HepG2 (cell line): ENCODE measurements at regions not wholly inside any gene's neighbourhood (a gene's known extent, or its start where the extent isn't known, plus 50 kb on each side); places are given as distances from the start of the nearest gene placed in this dataset.

Source experiments
- ATRX ChIP-seq: sonication (generic); formaldehyde crosslinking; IDR thresholded peaks from 2 replicates; pipeline ENCODE4 v1.4.0; 2020; ENCODE audit warnings: missing genetic modification reagents, borderline replicate concordance
- CEBPZ ChIP-seq: IDR thresholded peaks from 2 replicates; pipeline ENCODE4 v1.6.1; 2012; ENCODE audit warnings: low read length, improper control_type of control experiment
- GATAD2A ChIP-seq: IDR thresholded peaks from 2 replicates; pipeline ENCODE4 v1.6.1; 2016
- GFI1 ChIP-seq: sonication (generic); formaldehyde crosslinking; IDR thresholded peaks from 2 replicates; pipeline ENCODE4 v1.5.0; 2020; ENCODE audit warnings: missing genetic modification reagents, mild to moderate bottlenecking, borderline replicate concordance
- HNF4A ChIP-seq: sonication (generic); formaldehyde crosslinking; IDR thresholded peaks from 2 replicates; pipeline ENCODE4 v1.4.0; 2020; ENCODE audit warnings: missing genetic modification reagents
- KDM5A ChIP-seq: fragments of 200-600 bp; sonication (generic); IDR thresholded peaks from 2 replicates; pipeline ENCODE4 v1.7.0; 2018; ENCODE audit warnings: antibody characterized with exemption, mild to moderate bottlenecking, low read length, borderline replicate concordance
- KMT2B ChIP-seq: IDR thresholded peaks from 2 replicates; pipeline ENCODE4 v1.6.1; 2016; ENCODE audit warnings: missing genetic modification reagents, missing compliant biosample characterization
- MED13 ChIP-seq: sonication (generic); formaldehyde crosslinking; IDR thresholded peaks from 2 replicates; pipeline ENCODE4 v1.5.0; 2020; ENCODE audit warnings: missing genetic modification reagents
- NCOA2 ChIP-seq: sonication (generic); formaldehyde crosslinking; IDR thresholded peaks from 2 replicates; pipeline ENCODE4 v1.8.0; 2022; ENCODE audit warnings: inconsistent platforms
- PLRG1 ChIP-seq: fragments of 450-650 bp; conservative IDR thresholded peaks from 2 replicates; pipeline ENCODE4 v1.6.1; 2016
- RFX3 ChIP-seq: IDR thresholded peaks from 2 replicates; pipeline ENCODE4 v1.6.1; 2016; ENCODE audit warnings: missing biosample characterization, missing genetic modification reagents
- SALL2 ChIP-seq: sonication (generic); formaldehyde crosslinking; IDR thresholded peaks from 2 replicates; pipeline ENCODE4 v1.8.1; 2023; ENCODE audit warnings: mild to moderate bottlenecking, missing genetic modification reagents, inconsistent platforms
- SATB2 ChIP-seq: sonication (generic); formaldehyde crosslinking; IDR thresholded peaks from 2 replicates; pipeline ENCODE4 v1.5.0; 2020; ENCODE audit warnings: missing genetic modification reagents
- TBX2 ChIP-seq: sonication (generic); formaldehyde crosslinking; IDR thresholded peaks from 2 replicates; pipeline ENCODE4 v1.5.0; 2020; ENCODE audit warnings: missing genetic modification reagents, mild to moderate bottlenecking, borderline replicate concordance
- ZNF280D ChIP-seq: sonication (generic); formaldehyde crosslinking; IDR thresholded peaks from 2 replicates; pipeline ENCODE4 v1.5.1; 2020; ENCODE audit warnings: mild to moderate bottlenecking, missing genetic modification reagents
- ZNF333 ChIP-seq: sonication (generic); formaldehyde crosslinking; IDR thresholded peaks from 2 replicates; pipeline ENCODE4 v1.4.0; 2020; ENCODE audit warnings: mild to moderate bottlenecking, missing genetic modification reagents, borderline replicate concordance
- ZNF432 ChIP-seq: sonication (generic); formaldehyde crosslinking; IDR thresholded peaks from 2 replicates; pipeline ENCODE4 v1.5.0; 2020; ENCODE audit warnings: missing genetic modification reagents, mild to moderate bottlenecking, borderline replicate concordance
- ZNF446 ChIP-seq: sonication (generic); formaldehyde crosslinking; IDR thresholded peaks from 2 replicates; pipeline ENCODE4 v1.5.0; 2020; ENCODE audit warnings: mild to moderate bottlenecking, missing genetic modification reagents
- ZNF563 ChIP-seq: sonication (generic); formaldehyde crosslinking; IDR thresholded peaks from 2 replicates; pipeline ENCODE4 v1.8.0; 2022; ENCODE audit warnings: mild to moderate bottlenecking, moderate library complexity, missing genetic modification reagents
- ZNF569 ChIP-seq: sonication (generic); formaldehyde crosslinking; IDR thresholded peaks from 2 replicates; pipeline ENCODE4 v1.5.0; 2020; ENCODE audit warnings: mild to moderate bottlenecking, missing genetic modification reagents, moderate library complexity, borderline replicate concordance
- ZNF841 ChIP-seq: sonication (generic); formaldehyde crosslinking; IDR thresholded peaks from 2 replicates; pipeline ENCODE4 v1.8.1; 2023; ENCODE audit warnings: missing genetic modification reagents, borderline replicate concordance
- ZSCAN21 ChIP-seq: sonication (generic); formaldehyde crosslinking; IDR thresholded peaks from 2 replicates; pipeline ENCODE4 v1.8.0; 2022; ENCODE audit warnings: mild to moderate bottlenecking, missing genetic modification reagents, moderate library complexity, borderline replicate concordance
- TF ChIP-seq, protein P1 (sequence below): sonication (generic); formaldehyde crosslinking; IDR thresholded peaks from 2 replicates; pipeline ENCODE4 v1.5.1; 2020; ENCODE audit warnings: missing genetic modification reagents, mild to moderate bottlenecking, borderline replicate concordance

- TF ChIP-seq SALL2 (no peak), ZNF563 (CRISPR knock-in tag) (no peak), GATAD2A (peak; percentile 22; the same call in 1 of the 2 replicates), GFI1 (no peak), ZNF280D (CRISPR knock-in tag) (no peak), ZNF569 (CRISPR knock-in tag) (no peak), KMT2B (CRISPR knock-in tag) (no peak), HNF4A (CRISPR knock-in tag) (peak; percentile 14; the same call in 1 of the 2 replicates), ATRX (no peak), PLRG1 (no peak), RFX3 (CRISPR knock-in tag) (no peak), ZSCAN21 (CRISPR knock-in tag) (no peak), ZNF333 (CRISPR knock-in tag) (no peak), ZNF446 (CRISPR knock-in tag) (no peak), MED13 (CRISPR knock-in tag) (no peak), SATB2 (CRISPR knock-in tag) (no peak), CEBPZ (no peak), KDM5A (no peak), TBX2 (CRISPR knock-in tag) (no peak), NCOA2 (CRISPR knock-in tag) (no peak), ZNF841 (CRISPR knock-in tag) (no peak), ZNF432 (CRISPR knock-in tag) (no peak)
- TF ChIP-seq, protein P1, sequence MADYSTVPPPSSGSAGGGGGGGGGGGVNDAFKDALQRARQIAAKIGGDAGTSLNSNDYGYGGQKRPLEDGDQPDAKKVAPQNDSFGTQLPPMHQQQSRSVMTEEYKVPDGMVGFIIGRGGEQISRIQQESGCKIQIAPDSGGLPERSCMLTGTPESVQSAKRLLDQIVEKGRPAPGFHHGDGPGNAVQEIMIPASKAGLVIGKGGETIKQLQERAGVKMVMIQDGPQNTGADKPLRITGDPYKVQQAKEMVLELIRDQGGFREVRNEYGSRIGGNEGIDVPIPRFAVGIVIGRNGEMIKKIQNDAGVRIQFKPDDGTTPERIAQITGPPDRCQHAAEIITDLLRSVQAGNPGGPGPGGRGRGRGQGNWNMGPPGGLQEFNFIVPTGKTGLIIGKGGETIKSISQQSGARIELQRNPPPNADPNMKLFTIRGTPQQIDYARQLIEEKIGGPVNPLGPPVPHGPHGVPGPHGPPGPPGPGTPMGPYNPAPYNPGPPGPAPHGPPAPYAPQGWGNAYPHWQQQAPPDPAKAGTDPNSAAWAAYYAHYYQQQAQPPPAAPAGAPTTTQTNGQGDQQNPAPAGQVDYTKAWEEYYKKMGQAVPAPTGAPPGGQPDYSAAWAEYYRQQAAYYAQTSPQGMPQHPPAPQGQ (CRISPR knock-in tag) = no peak
Measured at GRCh38 chr6:6997263-6998193, 110.2 kb upstream of the RREB1 start (continued).
